PC-9 (cell line): ENCODE measurements at regions not wholly inside any gene's neighbourhood (a gene's known extent, or its start where the extent isn't known, plus 50 kb on each side); places are given as distances from the start of the nearest gene placed in this dataset.

Source experiments
- CTCF ChIP-seq: fragments of 200-600 bp; sonication (generic); conservative IDR thresholded peaks from 2 replicates; pipeline ENCODE4 v1.6.1; 2017; ENCODE audit warnings: mixed run types, antibody characterized with exemption, mild to moderate bottlenecking, moderate library complexity
- EZH2 ChIP-seq: fragments of 200-600 bp; sonication (generic); IDR thresholded peaks from 2 replicates; pipeline ENCODE4 v1.8.0; 2017; ENCODE audit warnings: antibody characterized with exemption, low read depth

GRCh38 chr20:3312940-3313682, 74.1 kb upstream of the SLC4A11 start:
- TF ChIP-seq CTCF (no peak), EZH2 (no peak)
